ENCODE measurements at regions not wholly inside any gene's neighbourhood (a gene's known extent, or its start where the extent isn't known, plus 50 kb on each side); places are given as distances from the start of the nearest gene placed in this dataset.

GRCh38 chr6:50288241-50288640, 238.5 kb upstream of the DEFB112 start:
- no peak for TF ChIP-seq CTCF (optimal IDR thresholded peaks at IDR 0.05 in 1 of 3, IDR thresholded peaks at IDR 0.05 in 1 of 3, conservative IDR thresholded peaks at IDR 0.05 in 1 of 3; ENCODE audit: extremely low read depth in 1 of 3, insufficient read depth in 2 of 3, low read length in 3 of 3)
- no peak for TF ChIP-seq EZH2 (IDR thresholded peaks at IDR 0.05; ENCODE audit: low read length)

Measured in keratinocyte (primary cell).